Mesendoderm (in vitro differentiated cells): ENCODE measurements at regions not wholly inside any gene's neighbourhood (a gene's known extent, or its start where the extent isn't known, plus 50 kb on each side); places are given as distances from the start of the nearest gene placed in this dataset.

Source experiments
- DNase-seq: peaks from one replicate; pipeline ENCODE4 v3.0.0; 2013
- H2AK5ac ChIP-seq: 2 replicates; pipeline ENCODE4 v1.6.1; 2013; ENCODE audit warnings: low read length, inconsistent platforms
- H2BK120ac ChIP-seq: 2 replicates; pipeline ENCODE4 v1.6.1; 2013; ENCODE audit warnings: low read depth, mild to moderate bottlenecking, low read length, moderate library complexity, mixed read lengths
- H2BK15ac ChIP-seq: replicated peaks from 2 replicates; pipeline ENCODE4 v1.6.1; 2013; ENCODE audit warnings: low read depth, mild to moderate bottlenecking, moderate library complexity
- H2BK5ac ChIP-seq: 2 replicates; pipeline ENCODE4 v1.6.1; 2013; ENCODE audit warnings: low read length, inconsistent platforms
- H3K18ac ChIP-seq: 2 replicates; pipeline ENCODE4 v1.6.1; 2013; ENCODE audit warnings: mild to moderate bottlenecking, low read length, mixed read lengths
- H3K23ac ChIP-seq: one replicate; pipeline ENCODE4 v1.6.1; 2013; ENCODE audit warnings: low read length
- H3K27ac ChIP-seq: 2 replicates; pipeline ENCODE4 v1.5.1; 2013; ENCODE audit warnings: low read depth, mild to moderate bottlenecking, inconsistent platforms, low read length, moderate library complexity
- H3K27me3 ChIP-seq: 2 replicates; pipeline ENCODE4 v1.6.1; 2013; ENCODE audit warnings: low read length, control low read depth, mild to moderate bottlenecking, inconsistent platforms; ENCODE audit not compliant: insufficient read depth, poor library complexity
- H3K36me3 ChIP-seq: 2 replicates; pipeline ENCODE4 v1.6.1; 2013; ENCODE audit warnings: low read length, inconsistent platforms; ENCODE audit not compliant: control insufficient read depth, insufficient read depth
- H3K4ac ChIP-seq: one replicate; pipeline ENCODE4 v1.6.1; 2013; ENCODE audit warnings: low read depth, mild to moderate bottlenecking, low read length, moderate library complexity
- H3K4me1 ChIP-seq: 2 replicates; pipeline ENCODE4 v1.6.1; 2013; ENCODE audit warnings: low read depth, low read length, inconsistent platforms; ENCODE audit not compliant: control insufficient read depth
- H3K4me2 ChIP-seq: 2 replicates; pipeline ENCODE4 v1.6.1; 2013; ENCODE audit warnings: low read length
- H3K4me3 ChIP-seq: 2 replicates; pipeline ENCODE4 v1.5.1; 2013; ENCODE audit warnings: mild to moderate bottlenecking, low read length
- H3K56ac ChIP-seq: one replicate; pipeline ENCODE4 v1.6.1; 2013; ENCODE audit warnings: low read length
- H3K79me1 ChIP-seq: 2 replicates; pipeline ENCODE4 v1.6.1; 2013; ENCODE audit warnings: low read length, inconsistent platforms
- H3K79me2 ChIP-seq: 2 replicates; pipeline ENCODE4 v1.6.1; 2013; ENCODE audit warnings: mild to moderate bottlenecking, low read length; ENCODE audit not compliant: control insufficient read depth, insufficient read depth
- H3K9ac ChIP-seq: 2 replicates; pipeline ENCODE4 v1.6.1; 2013; ENCODE audit warnings: low read length, inconsistent platforms
- H4K5ac ChIP-seq: one replicate; pipeline ENCODE4 v1.6.1; 2013; ENCODE audit warnings: low read length
- H4K8ac ChIP-seq: one replicate; pipeline ENCODE4 v1.6.1; 2013; ENCODE audit warnings: low read depth, mild to moderate bottlenecking, control low read depth, low read length, moderate library complexity
- WGBS: extraction: QIAGEN DNeasy Blood & Tissue Kit; methylation state at CpG from one replicate; pipeline ENCODE4 v1.1.7; 2013; ENCODE audit warnings: low lambda C conversion rate, missing lambda C conversion rate; ENCODE audit not compliant: insufficient coverage; ENCODE audit errors: extremely low coverage; 5-methylcytosine and 5-hydroxymethylcytosine counted together

DNA sequence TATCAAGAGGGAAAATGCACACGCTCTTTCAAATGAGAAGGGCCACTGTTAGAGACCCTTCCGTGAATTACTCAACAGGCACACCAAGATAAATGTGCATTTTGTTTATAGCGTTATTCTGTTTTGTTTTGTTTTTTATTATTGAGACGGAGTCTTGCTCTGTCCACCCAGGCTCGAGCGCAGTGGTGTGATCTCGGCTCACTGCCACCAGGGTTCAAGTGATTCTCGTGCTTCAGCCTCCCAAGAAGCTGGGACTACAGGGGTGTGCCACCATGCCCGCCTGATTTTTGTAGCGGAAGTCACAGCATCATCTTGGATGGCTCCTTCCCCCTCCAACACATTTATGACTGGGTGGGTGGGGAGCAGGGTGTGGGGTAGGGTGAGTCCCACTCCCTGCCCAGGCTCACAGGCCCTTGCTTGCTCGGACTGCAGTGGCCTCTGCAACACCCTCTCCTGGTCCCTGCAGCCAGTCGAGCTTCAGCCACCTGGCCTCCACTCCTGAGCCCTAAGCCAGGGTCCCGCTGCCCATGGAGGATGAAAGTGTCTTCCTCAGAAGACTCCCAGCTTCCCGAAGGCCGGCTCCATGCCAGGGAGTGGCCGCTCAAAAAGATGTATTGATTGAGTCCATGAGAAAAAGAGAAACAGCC lies 68.0 kb downstream of the RTL6 start:
- no peak overlapping the region for H3K4me3 ChIP-seq
- H3K36me3 ChIP-seq, result no peaks in the 10 kb centered on the region
- no peak overlapping the region for H2BK5ac ChIP-seq
- no CpG with 5 or more reads among the region's 16 CpGs for WGBS
- no peak overlapping the region for H3K56ac ChIP-seq
- H2AK5ac ChIP-seq, result no peak overlapping the region
- no peak overlapping the region for H2BK120ac ChIP-seq
- H3K79me1 ChIP-seq, result no peaks in the 10 kb centered on the region
- no peak overlapping the region for H3K9ac ChIP-seq
- DNase-seq, result no peak
- no peak overlapping the region for H3K18ac ChIP-seq
- no peak overlapping the region for H2BK15ac ChIP-seq
- H3K79me2 ChIP-seq, result no peaks in the 10 kb centered on the region
- no peak overlapping the region for H4K5ac ChIP-seq
- H3K4me2 ChIP-seq, result no peak overlapping the region
- no peaks in the 10 kb centered on the region for H3K27me3 ChIP-seq
- H4K8ac ChIP-seq, result no peak overlapping the region
- no peak overlapping the region for H3K27ac ChIP-seq
- H3K4me1 ChIP-seq, result no peaks in the 10 kb centered on the region
- no peak overlapping the region for H3K23ac ChIP-seq
- H3K4ac ChIP-seq, result no peak overlapping the region

DNA sequence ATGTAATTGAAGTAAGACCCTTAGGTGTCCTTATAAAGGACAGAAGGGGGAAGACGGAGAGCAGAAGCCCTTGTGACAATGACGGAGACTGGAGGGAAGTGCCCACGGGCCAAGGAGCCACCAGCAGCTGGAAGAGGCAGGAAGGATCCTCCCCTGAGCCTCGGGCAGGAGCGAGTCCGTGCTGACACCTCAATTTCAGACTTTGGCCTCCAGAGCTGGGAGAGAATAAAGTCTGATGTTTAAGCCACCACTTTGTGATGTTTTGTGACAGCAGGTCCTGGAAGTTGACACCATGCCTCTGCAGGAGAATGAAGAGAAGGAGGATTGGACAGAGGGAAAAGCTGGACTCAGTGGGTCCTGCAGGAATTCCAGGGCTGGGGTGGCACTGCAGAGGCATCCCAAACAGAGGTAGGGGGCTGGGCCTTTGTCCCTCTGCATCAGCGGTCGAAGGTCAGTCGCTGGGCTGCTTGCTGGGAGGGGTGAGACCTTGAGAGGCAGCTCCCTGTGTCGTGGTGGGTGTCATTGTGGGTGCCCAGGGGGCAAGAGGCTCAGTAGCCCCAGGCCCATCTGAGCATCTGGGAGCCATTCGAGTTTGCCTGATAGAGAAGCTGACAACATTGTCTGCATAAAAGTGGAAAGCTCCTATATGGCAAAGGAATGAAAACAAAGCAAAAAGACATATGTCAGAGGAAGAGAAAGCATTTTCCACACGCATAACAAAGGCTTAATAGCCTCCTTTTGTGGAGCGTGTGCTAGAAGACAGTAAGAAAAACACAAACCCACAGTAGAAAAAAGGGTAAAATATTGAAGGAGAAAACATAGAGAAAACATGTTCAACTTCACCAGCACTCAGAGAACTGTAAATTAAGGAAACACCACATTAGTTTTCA lies 68.8 kb downstream of the RTL6 start:
- DNase-seq, result no peak
- no CpG with 5 or more reads among the region's 13 CpGs for WGBS
- no peaks in the 10 kb centered on the region for H3K27me3 ChIP-seq
- H3K56ac ChIP-seq, result no peak overlapping the region
- H2BK120ac ChIP-seq, result no peak overlapping the region
- H4K5ac ChIP-seq, result no peak overlapping the region
- H3K9ac ChIP-seq, result no peak overlapping the region
- no peak overlapping the region for H4K8ac ChIP-seq
- H3K4me1 ChIP-seq, result no peaks in the 10 kb centered on the region
- H3K4me2 ChIP-seq, result no peak overlapping the region
- no peaks in the 10 kb centered on the region for H3K79me1 ChIP-seq
- H3K4ac ChIP-seq, result no peak overlapping the region
- no peak overlapping the region for H2AK5ac ChIP-seq
- no peak overlapping the region for H3K4me3 ChIP-seq
- no peak overlapping the region for H3K23ac ChIP-seq
- no peak overlapping the region for H3K27ac ChIP-seq
- no peaks in the 10 kb centered on the region for H3K79me2 ChIP-seq
- H3K18ac ChIP-seq, result no peak overlapping the region
- H3K36me3 ChIP-seq, result no peaks in the 10 kb centered on the region
- H2BK15ac ChIP-seq, result no peak overlapping the region
- H2BK5ac ChIP-seq, result no peak overlapping the region

DNA sequence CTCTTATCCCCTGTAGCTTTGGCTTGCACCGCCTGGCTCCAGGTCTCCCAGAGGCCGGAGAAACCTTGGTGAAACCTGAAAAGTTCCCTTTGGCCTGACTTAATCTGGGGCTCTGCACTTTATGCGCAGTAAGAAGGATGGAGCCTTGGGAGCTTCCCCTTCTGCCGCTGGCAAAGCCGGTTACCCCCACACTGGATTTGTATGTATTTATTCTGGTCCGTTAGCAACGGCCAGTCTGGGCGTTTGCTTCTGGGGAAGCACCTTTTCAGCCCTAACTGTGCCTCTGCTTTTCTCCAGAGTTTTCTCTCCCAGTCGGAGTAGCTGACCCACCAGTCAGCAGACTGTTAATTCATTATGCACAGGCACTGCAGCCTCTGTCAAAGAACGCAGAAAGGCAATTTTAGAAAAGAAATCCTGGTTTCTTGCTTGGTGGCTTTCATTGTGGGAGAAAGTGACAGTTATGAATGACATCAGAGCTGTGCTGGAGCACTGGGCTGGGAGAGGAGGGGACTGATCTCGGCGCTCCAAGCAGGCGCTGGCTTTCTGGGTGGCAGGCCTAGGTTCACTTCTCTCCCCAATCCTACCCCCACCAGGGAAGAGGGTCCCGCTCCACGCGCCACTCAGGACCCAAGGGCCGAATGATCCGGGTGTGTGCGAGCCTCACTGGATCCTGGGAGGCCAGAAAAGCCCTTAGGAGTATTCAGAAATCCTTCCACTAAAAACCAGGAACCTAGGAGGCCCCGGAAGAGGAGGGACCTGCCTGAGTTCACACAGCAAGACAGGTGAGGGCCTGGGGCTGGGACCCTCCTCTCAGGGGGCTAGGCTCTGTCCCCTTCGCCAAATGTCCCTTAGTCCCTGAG lies 70.2 kb downstream of the RTL6 start:
- Histone ChIP-seq H4K8ac (no peak overlapping the region), H4K5ac (no peak overlapping the region)

DNA sequence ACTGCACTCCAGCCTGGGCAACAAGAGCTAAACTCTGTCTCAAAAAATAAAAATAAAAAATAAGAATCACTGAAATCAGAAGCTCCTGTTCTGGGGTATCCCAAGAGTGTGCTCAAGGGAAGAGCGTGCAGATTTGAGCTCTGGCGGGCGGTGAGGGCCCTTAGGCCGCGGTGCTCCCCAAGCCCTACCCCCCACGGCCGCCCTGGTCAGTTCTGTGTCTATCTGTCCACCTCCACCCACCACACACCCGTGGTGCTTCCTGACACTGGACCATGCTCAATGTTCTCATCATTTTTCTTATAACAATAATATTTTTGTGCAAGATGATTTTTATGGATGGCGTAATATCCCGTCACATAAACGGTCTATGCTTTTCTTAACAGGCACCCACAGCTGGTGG lies 71.1 kb downstream of the RTL6 start:
- Histone ChIP-seq H3K79me2 (no peaks in the 10 kb centered on the region), H3K56ac (no peak overlapping the region), H3K4ac (no peak overlapping the region), H3K4me1 (peaks cover under 1% of the 10 kb centered on the region), H3K4me2 (no peak overlapping the region), H3K23ac (no peak overlapping the region), H3K9ac (no peak overlapping the region), H3K79me1 (no peaks in the 10 kb centered on the region), H2BK120ac (no peak overlapping the region), H4K8ac (no peak overlapping the region), H4K5ac (no peak overlapping the region), H2AK5ac (no peak overlapping the region), H3K27ac (no peak overlapping the region), H2BK5ac (no peak overlapping the region), H3K4me3 (no peak overlapping the region), H3K27me3 (no peaks in the 10 kb centered on the region), H3K36me3 (no peaks in the 10 kb centered on the region), H3K18ac (no peak overlapping the region), H2BK15ac (no peak overlapping the region)
- no CpG with 5 or more reads among the region's 11 CpGs for WGBS
- no peak for DNase-seq

More for the DNA sequence above, 70.2 kb downstream of the RTL6 start:
- no peaks in the 10 kb centered on the region for H3K27me3 ChIP-seq
- H3K4ac ChIP-seq, result no peak overlapping the region
- H3K27ac ChIP-seq, result no peak overlapping the region
- H3K4me1 ChIP-seq, result no peaks in the 10 kb centered on the region
- no peak overlapping the region for H2BK120ac ChIP-seq
- H2BK5ac ChIP-seq, result no peak overlapping the region
- H3K23ac ChIP-seq, result no peak overlapping the region
- WGBS, result no CpG with 5 or more reads among the region's 21 CpGs
- no peak overlapping the region for H3K56ac ChIP-seq
- H3K4me3 ChIP-seq, result no peak overlapping the region
- H2BK15ac ChIP-seq, result no peak overlapping the region
- H3K4me2 ChIP-seq, result no peak overlapping the region
- no peak for DNase-seq
- no peaks in the 10 kb centered on the region for H3K36me3 ChIP-seq
- H3K79me1 ChIP-seq, result no peaks in the 10 kb centered on the region
- H3K9ac ChIP-seq, result no peak overlapping the region
- H2AK5ac ChIP-seq, result no peak overlapping the region
- H3K18ac ChIP-seq, result no peak overlapping the region
- H3K79me2 ChIP-seq, result no peaks in the 10 kb centered on the region

- H3K27me3 ChIP-seq, result no peaks in the 10 kb centered on the region
- no peak overlapping the region for H3K23ac ChIP-seq
- H2BK15ac ChIP-seq, result no peak overlapping the region
- H3K4me2 ChIP-seq, result no peak overlapping the region
- H3K4ac ChIP-seq, result no peak overlapping the region
- H4K5ac ChIP-seq, result no peak overlapping the region
- H3K79me1 ChIP-seq, result no peaks in the 10 kb centered on the region
- no peaks in the 10 kb centered on the region for H3K79me2 ChIP-seq
- H3K36me3 ChIP-seq, result no peaks in the 10 kb centered on the region
- H3K4me1 ChIP-seq, result peaks cover 4% of the 10 kb centered on the region
- no peak overlapping the region for H3K9ac ChIP-seq
- H3K4me3 ChIP-seq, result no peak overlapping the region
- WGBS, result no CpG with 5 or more reads among the region's 5 CpGs
- H2BK5ac ChIP-seq, result no peak overlapping the region
- H3K56ac ChIP-seq, result no peak overlapping the region
- no peak for DNase-seq
- H2BK120ac ChIP-seq, result no peak overlapping the region
- no peak overlapping the region for H4K8ac ChIP-seq
- no peak overlapping the region for H3K27ac ChIP-seq
- H3K18ac ChIP-seq, result no peak overlapping the region
- no peak overlapping the region for H2AK5ac ChIP-seq
These were observed 72.4 kb downstream of the RTL6 start for GRCh38 chr22:44425694-44426045.
